ENCODE measurements at regions not wholly inside any gene's neighbourhood (a gene's known extent, or its start where the extent isn't known, plus 50 kb on each side); places are given as distances from the start of the nearest gene placed in this dataset.
"Not testable (repeated sequence)": the region's sequence is repeated elsewhere in the genome, so short reads cannot be mapped to it uniquely, and the experiment has no call there.

DNA sequence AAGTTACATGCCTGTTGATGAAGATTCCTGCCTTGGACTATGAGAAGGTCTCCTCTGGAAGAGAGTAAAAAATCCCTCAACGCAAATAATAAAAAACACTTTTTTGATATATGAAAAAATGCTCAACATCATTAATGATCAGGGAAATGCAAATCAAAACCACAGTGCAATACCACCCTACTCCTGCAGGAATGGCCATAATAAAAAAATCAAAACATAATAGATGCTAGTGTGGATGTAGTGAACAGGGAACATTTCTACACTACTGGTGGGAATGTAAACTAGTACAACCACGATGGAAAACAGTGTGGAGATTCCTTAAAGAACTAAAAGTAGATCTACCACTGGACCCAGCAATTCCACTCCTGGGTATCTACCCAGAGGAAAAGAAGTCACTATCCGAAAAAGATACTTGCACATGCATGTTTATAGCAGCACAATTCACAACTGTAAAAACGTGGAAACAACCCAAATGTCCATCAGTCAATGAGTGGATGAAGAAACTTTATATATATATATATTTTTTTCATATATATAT is 352.1 kb downstream of the SOX9 start:
- peaks cover 43% of the 10 kb centered on the region for H3K4me1 ChIP-seq (ENCODE audit: control insufficient read depth, insufficient read depth, low read length)
- H3K9me3 ChIP-seq (ENCODE audit: control insufficient read depth, insufficient read depth, low read depth, low read length); H3K36me3 ChIP-seq (ENCODE audit: control insufficient read depth, insufficient read depth, low read length); H3K4me3 ChIP-seq (ENCODE audit: low read depth, low read length); H3K27ac ChIP-seq (ENCODE audit: low read depth, low read length); H3K27me3 ChIP-seq (ENCODE audit: control insufficient read depth, insufficient read depth, low read length); H3K9ac ChIP-seq (ENCODE audit: low read length): not testable (repeated sequence)

- Histone ChIP-seq H3K27me3 (ENCODE audit: control insufficient read depth, insufficient read depth, low read length) (no peaks in the 10 kb centered on the region), H3K4me3 (ENCODE audit: low read depth, low read length) (no peak overlapping the region), H3K4me1 (ENCODE audit: control insufficient read depth, insufficient read depth, low read length) (peaks cover 34% of the 10 kb centered on the region), H3K27ac (ENCODE audit: low read depth, low read length) (no peak overlapping the region), H3K9me3 (ENCODE audit: control insufficient read depth, insufficient read depth, low read depth, low read length) (no peaks in the 10 kb centered on the region), H3K36me3 (ENCODE audit: control insufficient read depth, insufficient read depth, low read length) (no peaks in the 10 kb centered on the region), H3K9ac (ENCODE audit: low read length) (no peak overlapping the region)
These were observed 353.4 kb downstream of the SOX9 start for GRCh38 chr17:72474243-72474642.

GRCh38 chr17:72474719-72475477 is 354.1 kb downstream of the SOX9 start:
- Histone ChIP-seq H3K4me1 (ENCODE audit: control insufficient read depth, insufficient read depth, low read length) (peaks cover 33% of the 10 kb centered on the region), H3K27ac (ENCODE audit: low read depth, low read length) (no peak overlapping the region), H3K36me3 (ENCODE audit: control insufficient read depth, insufficient read depth, low read length) (no peaks in the 10 kb centered on the region), H3K4me3 (ENCODE audit: low read depth, low read length) (no peak overlapping the region), H3K9me3 (ENCODE audit: control insufficient read depth, insufficient read depth, low read depth, low read length) (no peaks in the 10 kb centered on the region), H3K27me3 (ENCODE audit: control insufficient read depth, insufficient read depth, low read length) (no peaks in the 10 kb centered on the region), H3K9ac (ENCODE audit: low read length) (no peak overlapping the region)

DNA sequence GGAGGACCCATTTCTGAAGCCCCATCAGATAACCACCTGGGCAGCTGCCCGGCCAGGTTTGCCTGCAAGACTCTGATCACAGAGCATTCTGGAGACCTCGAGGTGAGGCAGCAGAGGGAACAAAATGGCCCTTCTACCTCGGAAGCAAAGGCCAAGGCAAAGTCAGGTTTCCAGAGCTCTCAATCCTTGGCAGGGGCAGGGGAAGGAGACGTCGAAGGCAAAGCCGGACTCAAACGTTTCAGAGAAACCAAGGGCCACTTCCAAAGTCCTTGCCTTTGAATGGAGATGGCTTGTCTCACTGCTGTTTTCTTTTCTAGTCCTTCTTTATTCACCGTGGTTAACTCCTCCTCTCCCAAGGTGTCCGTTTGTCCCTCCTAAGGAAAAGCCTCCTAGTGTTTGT is 355.3 kb downstream of the SOX9 start:
- Histone ChIP-seq H3K4me1 (ENCODE audit: control insufficient read depth, insufficient read depth, low read length) (peaks cover 30% of the 10 kb centered on the region), H3K9ac (ENCODE audit: low read length) (peak overlapping the region; percentile 24), H3K9me3 (ENCODE audit: control insufficient read depth, insufficient read depth, low read depth, low read length) (no peaks in the 10 kb centered on the region), H3K27ac (ENCODE audit: low read depth, low read length) (peak overlapping the region; percentile 89), H3K36me3 (ENCODE audit: control insufficient read depth, insufficient read depth, low read length) (no peaks in the 10 kb centered on the region), H3K27me3 (ENCODE audit: control insufficient read depth, insufficient read depth, low read length) (no peaks in the 10 kb centered on the region), H3K4me3 (ENCODE audit: low read depth, low read length) (peak overlapping the region; percentile 33)

GRCh38 chr17:72476575-72476986 is 355.8 kb downstream of the SOX9 start:
- Histone ChIP-seq H3K9ac (ENCODE audit: low read length) (no peak overlapping the region), H3K27me3 (ENCODE audit: control insufficient read depth, insufficient read depth, low read length) (no peaks in the 10 kb centered on the region), H3K4me1 (ENCODE audit: control insufficient read depth, insufficient read depth, low read length) (peaks cover 30% of the 10 kb centered on the region), H3K36me3 (ENCODE audit: control insufficient read depth, insufficient read depth, low read length) (no peaks in the 10 kb centered on the region), H3K27ac (ENCODE audit: low read depth, low read length) (peak overlapping the region; percentile 89), H3K4me3 (ENCODE audit: low read depth, low read length) (peak overlapping the region; percentile 33; the same call in 1 of the 2 replicates), H3K9me3 (ENCODE audit: control insufficient read depth, insufficient read depth, low read depth, low read length) (no peaks in the 10 kb centered on the region)

DNA sequence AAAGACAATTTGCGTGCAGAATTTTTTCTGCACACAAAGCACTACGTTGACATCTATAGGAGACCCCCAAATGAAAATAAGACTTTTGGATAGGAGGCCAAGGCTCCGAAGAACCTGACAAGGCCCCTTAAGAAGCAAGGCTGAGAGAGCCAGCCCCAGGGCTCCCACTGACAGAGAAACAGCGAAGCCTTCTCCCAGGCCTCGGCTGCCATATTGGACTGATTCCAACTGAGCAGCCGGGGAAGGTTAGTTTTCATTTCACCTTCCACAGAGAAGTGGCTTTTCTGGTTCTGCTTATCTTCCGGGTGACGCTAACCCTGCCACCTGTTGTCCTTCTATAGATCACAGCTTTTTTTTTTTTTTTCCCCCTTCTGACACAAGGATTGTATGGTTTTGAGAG is 356.7 kb downstream of the SOX9 start:
- Histone ChIP-seq H3K27ac (ENCODE audit: low read depth, low read length) (0 out of 2 replicates have a peak overlapping the region, but pooled peaks have one; percentile 10), H3K9me3 (ENCODE audit: control insufficient read depth, insufficient read depth, low read depth, low read length) (no peaks in the 10 kb centered on the region), H3K4me1 (ENCODE audit: control insufficient read depth, insufficient read depth, low read length) (peaks cover 30% of the 10 kb centered on the region), H3K27me3 (ENCODE audit: control insufficient read depth, insufficient read depth, low read length) (no peaks in the 10 kb centered on the region), H3K36me3 (ENCODE audit: control insufficient read depth, insufficient read depth, low read length) (no peaks in the 10 kb centered on the region), H3K9ac (ENCODE audit: low read length) (no peak overlapping the region), H3K4me3 (ENCODE audit: low read depth, low read length) (no peak overlapping the region)

- H3K4me3 ChIP-seq (ENCODE audit: low read depth, low read length) = no peak overlapping the region
- no peaks in the 10 kb centered on the region for H3K36me3 ChIP-seq (ENCODE audit: control insufficient read depth, insufficient read depth, low read length)
- no peaks in the 10 kb centered on the region for H3K27me3 ChIP-seq (ENCODE audit: control insufficient read depth, insufficient read depth, low read length)
- H3K9ac ChIP-seq (ENCODE audit: low read length) = no peak overlapping the region
- H3K27ac ChIP-seq (ENCODE audit: low read depth, low read length) = no peak overlapping the region
- no peaks in the 10 kb centered on the region for H3K9me3 ChIP-seq (ENCODE audit: control insufficient read depth, insufficient read depth, low read depth, low read length)
- peaks cover 30% of the 10 kb centered on the region for H3K4me1 ChIP-seq (ENCODE audit: control insufficient read depth, insufficient read depth, low read length)
These were observed 358.3 kb downstream of the SOX9 start for GRCh38 chr17:72479113-72479512.

GRCh38 chr17:72481572-72481971 is 360.8 kb downstream of the SOX9 start:
- Histone ChIP-seq H3K9ac (ENCODE audit: low read length) (no peak overlapping the region), H3K27me3 (ENCODE audit: control insufficient read depth, insufficient read depth, low read length) (no peaks in the 10 kb centered on the region), H3K4me1 (ENCODE audit: control insufficient read depth, insufficient read depth, low read length) (peaks cover 12% of the 10 kb centered on the region), H3K36me3 (ENCODE audit: control insufficient read depth, insufficient read depth, low read length) (no peaks in the 10 kb centered on the region), H3K27ac (ENCODE audit: low read depth, low read length) (no peak overlapping the region), H3K4me3 (ENCODE audit: low read depth, low read length) (no peak overlapping the region), H3K9me3 (ENCODE audit: control insufficient read depth, insufficient read depth, low read depth, low read length) (no peaks in the 10 kb centered on the region)

DNA sequence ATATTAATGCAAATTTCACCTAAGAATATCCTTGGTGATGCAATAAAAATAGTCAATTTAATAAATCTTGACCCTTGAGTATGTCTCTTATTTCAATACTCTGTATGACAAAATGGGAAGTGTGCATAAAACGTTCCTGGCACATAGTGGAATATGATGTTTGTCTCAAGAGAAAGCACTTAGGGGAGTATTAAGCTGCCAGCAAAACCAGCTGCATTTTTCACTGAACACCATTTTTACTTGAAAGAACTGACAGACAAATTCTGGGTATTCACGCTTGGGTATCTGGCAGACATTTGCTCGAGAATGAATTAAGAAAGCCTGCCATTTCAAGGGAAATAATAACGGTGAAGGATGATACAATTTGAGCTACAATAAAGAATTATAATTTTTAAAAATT is 364.8 kb downstream of the SOX9 start:
- Histone ChIP-seq H3K9ac (ENCODE audit: low read length) (no peak overlapping the region), H3K9me3 (ENCODE audit: control insufficient read depth, insufficient read depth, low read depth, low read length) (peaks cover 3% of the 10 kb centered on the region; the same call in 1 of the 2 replicates), H3K27me3 (ENCODE audit: control insufficient read depth, insufficient read depth, low read length) (no peaks in the 10 kb centered on the region; the same call in 1 of the 2 replicates), H3K4me1 (ENCODE audit: control insufficient read depth, insufficient read depth, low read length) (no peaks in the 10 kb centered on the region), H3K4me3 (ENCODE audit: low read depth, low read length) (no peak overlapping the region), H3K36me3 (ENCODE audit: control insufficient read depth, insufficient read depth, low read length) (no peaks in the 10 kb centered on the region), H3K27ac (ENCODE audit: low read depth, low read length) (no peak overlapping the region)

GRCh38 chr17:72486806-72487205 is 366.0 kb downstream of the SOX9 start:
- H3K9ac ChIP-seq (ENCODE audit: low read length) = no peak overlapping the region
- no peak overlapping the region for H3K27ac ChIP-seq (ENCODE audit: low read depth, low read length)
- no peaks in the 10 kb centered on the region; the same call in 1 of the 2 replicates for H3K27me3 ChIP-seq (ENCODE audit: control insufficient read depth, insufficient read depth, low read length)
- H3K36me3 ChIP-seq (ENCODE audit: control insufficient read depth, insufficient read depth, low read length) = no peaks in the 10 kb centered on the region
- no peak overlapping the region for H3K4me3 ChIP-seq (ENCODE audit: low read depth, low read length)
- H3K4me1 ChIP-seq (ENCODE audit: control insufficient read depth, insufficient read depth, low read length) = no peaks in the 10 kb centered on the region
- H3K9me3 ChIP-seq (ENCODE audit: control insufficient read depth, insufficient read depth, low read depth, low read length) = peaks cover 6% of the 10 kb centered on the region; the same call in 1 of the 2 replicates

GRCh38 chr17:72487731-72488494 is 367.1 kb downstream of the SOX9 start:
- Histone ChIP-seq H3K4me3 (ENCODE audit: low read depth, low read length) (no peak overlapping the region), H3K27me3 (ENCODE audit: control insufficient read depth, insufficient read depth, low read length) (no peaks in the 10 kb centered on the region; the same call in 1 of the 2 replicates), H3K9ac (ENCODE audit: low read length) (no peak overlapping the region), H3K4me1 (ENCODE audit: control insufficient read depth, insufficient read depth, low read length) (no peaks in the 10 kb centered on the region), H3K27ac (ENCODE audit: low read depth, low read length) (no peak overlapping the region), H3K36me3 (ENCODE audit: control insufficient read depth, insufficient read depth, low read length) (no peaks in the 10 kb centered on the region), H3K9me3 (ENCODE audit: control insufficient read depth, insufficient read depth, low read depth, low read length) (peaks cover 6% of the 10 kb centered on the region; the same call in 1 of the 2 replicates)

Data from HUES6 (cell line).